Activated T-cell treated with anti-CD3 and anti-CD28 coated beads, Interleukin-2, amount 50 U/mL, for 24 hours (primary cell): ENCODE measurements at regions not wholly inside any gene's neighbourhood (a gene's known extent, or its start where the extent isn't known, plus 50 kb on each side); places are given as distances from the start of the nearest gene placed in this dataset.

ENCODE experiments used
- DNase-seq: peaks from one replicate; pipeline ENCODE4 v3.0.0-alpha.2; 2020
- H3K27ac Mint-ChIP-seq: 2 replicates; pipeline ENCODE4 v1.8.0; 2020; ENCODE audit warnings: mild to moderate bottlenecking, mixed read lengths
- H3K27me3 Mint-ChIP-seq: 2 replicates; pipeline ENCODE4 v1.8.0; 2020; ENCODE audit warnings: mixed read lengths
- H3K36me3 Mint-ChIP-seq: 2 replicates; pipeline ENCODE4 v1.8.0; 2020; ENCODE audit warnings: low read depth, mixed read lengths
- H3K4me1 Mint-ChIP-seq: 2 replicates; pipeline ENCODE4 v1.8.0; 2020; ENCODE audit warnings: low read depth, mixed read lengths
- H3K4me3 Mint-ChIP-seq: 2 replicates; pipeline ENCODE4 v1.8.0; 2020; ENCODE audit warnings: mild to moderate bottlenecking, moderate library complexity, mixed read lengths
- H3K9me3 Mint-ChIP-seq: 2 replicates; pipeline ENCODE4 v1.8.0; 2020; ENCODE audit warnings: mixed read lengths

DNA sequence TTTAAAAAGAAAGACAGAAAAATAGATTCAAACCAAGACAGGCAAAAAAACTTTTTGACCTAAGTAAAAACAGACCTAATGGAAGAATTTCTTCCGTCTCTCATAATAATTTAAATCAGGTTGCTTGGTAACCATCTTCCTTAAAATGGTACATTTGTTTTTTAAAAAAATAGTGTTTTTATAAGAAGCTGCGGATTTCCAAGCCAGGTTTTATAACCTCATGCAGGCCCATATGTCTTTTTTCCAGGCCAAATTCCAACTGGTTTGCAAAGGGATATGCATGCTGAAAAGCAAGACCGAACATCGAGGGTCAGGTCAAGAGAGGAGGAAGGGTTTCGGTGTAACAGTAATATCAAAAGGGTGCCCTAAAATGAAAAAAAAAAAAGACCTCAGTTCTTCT, 172.9 kb downstream of the MAIP1 start:
- no peak for DNase-seq
- Mint-ChIP-seq H3K27me3 (peaks cover 13% of the 10 kb centered on the region), H3K9me3 (no peaks in the 10 kb centered on the region), H3K4me3 (no peak overlapping the region), H3K36me3 (no peaks in the 10 kb centered on the region), H3K4me1 (no peaks in the 10 kb centered on the region), H3K27ac (no peak overlapping the region)

DNA sequence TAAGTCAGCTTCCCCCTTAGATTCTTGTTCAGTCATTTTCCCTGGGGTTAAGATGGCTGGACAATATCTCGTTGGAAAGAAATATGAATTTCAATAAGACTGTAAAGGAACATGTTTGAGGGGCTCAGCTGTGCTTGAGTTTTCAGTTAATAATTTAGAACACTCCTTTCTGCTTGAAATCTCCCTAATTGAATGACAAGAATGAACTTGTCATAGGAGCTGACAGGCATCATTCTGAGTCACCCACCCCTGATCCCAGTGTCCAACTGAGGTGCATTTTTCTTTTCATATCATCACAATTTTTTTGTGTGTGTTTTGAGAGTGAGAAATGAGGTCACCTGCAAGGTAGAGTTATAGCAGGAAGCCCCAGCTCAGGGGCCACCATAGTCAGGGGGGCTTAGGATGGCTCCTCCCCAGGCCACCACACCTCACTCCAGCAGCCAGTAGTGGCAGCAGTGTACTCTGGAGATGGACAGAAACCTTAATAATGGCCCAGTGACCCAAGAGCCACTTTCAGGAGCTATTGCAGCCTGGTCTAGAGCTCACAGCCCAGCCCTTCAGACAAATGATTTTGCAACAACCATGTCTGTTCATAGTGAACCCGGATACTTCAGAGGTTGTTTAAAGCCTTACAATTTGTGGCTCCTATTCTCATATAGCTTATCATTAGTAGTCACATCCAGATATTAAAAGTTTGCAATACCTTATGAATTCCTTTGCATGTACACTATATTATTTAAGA, 174.5 kb downstream of the MAIP1 start:
- Mint-ChIP-seq H3K9me3 (no peaks in the 10 kb centered on the region), H3K36me3 (no peaks in the 10 kb centered on the region), H3K4me3 (no peak overlapping the region), H3K27ac (no peak overlapping the region), H3K4me1 (no peaks in the 10 kb centered on the region), H3K27me3 (peaks cover 13% of the 10 kb centered on the region)
- DNase-seq = no peak

DNA sequence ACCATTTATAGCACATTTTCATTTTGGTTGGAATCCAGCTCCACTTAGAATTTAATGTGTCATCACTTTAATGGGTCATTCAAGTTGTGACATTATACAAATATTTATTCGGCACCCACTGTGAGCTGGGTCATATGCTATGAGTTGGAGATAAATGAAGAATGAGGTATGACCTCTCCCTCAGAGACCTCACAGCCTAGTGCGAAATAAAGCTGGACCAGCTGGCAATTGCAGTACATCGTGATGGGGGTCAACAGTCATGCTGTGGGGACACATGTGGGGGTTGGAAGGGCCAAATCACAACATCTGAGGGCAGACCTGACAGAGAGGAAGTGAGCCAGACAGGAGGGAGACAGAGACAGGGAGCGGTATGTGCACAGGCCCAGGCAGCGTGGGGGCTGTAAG, 175.4 kb downstream of the MAIP1 start:
- Mint-ChIP-seq H3K27me3 (peaks cover 13% of the 10 kb centered on the region), H3K4me1 (no peaks in the 10 kb centered on the region), H3K4me3 (no peak overlapping the region), H3K36me3 (no peaks in the 10 kb centered on the region), H3K9me3 (no peaks in the 10 kb centered on the region), H3K27ac (no peak overlapping the region)
- no peak for DNase-seq

DNA sequence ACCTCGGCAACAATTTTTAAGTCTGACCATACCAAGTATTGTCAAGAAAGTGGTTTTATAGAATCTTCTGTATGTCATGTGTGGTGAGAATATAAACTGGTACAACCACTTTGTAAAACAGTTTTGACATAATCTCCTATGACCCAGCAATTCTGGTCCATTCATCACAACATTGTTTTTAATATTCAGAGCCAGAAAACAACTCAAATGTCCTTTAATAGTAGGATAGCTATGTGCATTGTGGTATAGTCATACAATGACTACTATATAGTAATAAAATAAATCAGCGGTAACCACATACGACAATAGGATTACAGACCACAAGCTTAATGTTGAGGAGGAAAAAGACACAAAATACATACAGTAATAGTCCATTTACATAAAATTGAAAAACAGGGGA, 175.2 kb upstream of the SPATS2L start:
- Mint-ChIP-seq H3K4me3 (no peak overlapping the region), H3K4me1 (no peaks in the 10 kb centered on the region), H3K36me3 (no peaks in the 10 kb centered on the region), H3K27me3 (peaks cover 13% of the 10 kb centered on the region), H3K9me3 (no peaks in the 10 kb centered on the region), H3K27ac (no peak overlapping the region)
- DNase-seq = no peak

DNA sequence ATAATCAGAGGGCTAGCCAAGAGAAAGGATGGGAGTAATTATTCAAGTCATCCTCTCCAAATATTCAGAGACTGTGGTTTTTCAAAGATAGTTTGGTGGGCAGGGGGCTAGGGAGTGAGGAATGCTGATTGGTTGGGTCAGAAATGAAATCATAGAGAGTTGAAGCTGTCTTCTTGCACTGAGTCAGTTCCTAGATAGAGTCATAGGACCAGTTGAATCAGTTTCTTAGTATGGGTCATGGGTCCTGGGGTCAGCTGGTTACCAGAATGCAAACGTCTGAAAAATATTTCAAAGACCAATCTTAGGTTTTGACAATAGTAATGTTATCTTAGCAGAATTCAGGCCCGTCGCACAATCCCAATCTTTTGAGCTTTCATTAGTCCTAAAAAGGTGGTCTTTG, 171.4 kb upstream of the SPATS2L start:
- DNase-seq = no peak
- no peak overlapping the region for H3K27ac Mint-ChIP-seq
- no peaks in the 10 kb centered on the region for H3K27me3 Mint-ChIP-seq
- H3K4me1 Mint-ChIP-seq = no peaks in the 10 kb centered on the region
- H3K36me3 Mint-ChIP-seq = no peaks in the 10 kb centered on the region
- H3K4me3 Mint-ChIP-seq = no peak overlapping the region
- no peaks in the 10 kb centered on the region for H3K9me3 Mint-ChIP-seq

DNA sequence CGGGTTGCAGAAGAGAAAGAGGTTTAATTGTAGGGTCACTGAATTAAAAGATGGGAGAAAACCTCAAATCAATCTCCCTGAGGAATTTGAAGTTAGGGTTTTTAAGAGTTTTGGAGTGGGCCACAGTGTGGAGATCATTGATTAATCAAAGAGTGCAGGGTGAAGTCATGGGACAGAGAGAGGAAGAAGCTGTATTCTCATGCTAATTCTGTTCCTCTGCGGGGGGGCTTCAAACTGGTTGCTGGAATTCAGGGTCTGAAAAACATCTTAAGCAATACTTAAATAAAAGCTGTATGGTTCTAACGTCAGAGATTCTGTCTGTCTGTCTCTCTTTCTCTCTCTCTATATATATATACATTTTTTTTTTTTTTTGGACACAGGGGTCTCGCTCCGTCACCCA, 169.8 kb upstream of the SPATS2L start:
- DNase-seq = no peak
- H3K36me3 Mint-ChIP-seq = no peaks in the 10 kb centered on the region
- no peak overlapping the region for H3K4me3 Mint-ChIP-seq
- H3K4me1 Mint-ChIP-seq = no peaks in the 10 kb centered on the region
- no peaks in the 10 kb centered on the region for H3K27me3 Mint-ChIP-seq
- H3K27ac Mint-ChIP-seq = no peak overlapping the region
- no peaks in the 10 kb centered on the region for H3K9me3 Mint-ChIP-seq

DNA sequence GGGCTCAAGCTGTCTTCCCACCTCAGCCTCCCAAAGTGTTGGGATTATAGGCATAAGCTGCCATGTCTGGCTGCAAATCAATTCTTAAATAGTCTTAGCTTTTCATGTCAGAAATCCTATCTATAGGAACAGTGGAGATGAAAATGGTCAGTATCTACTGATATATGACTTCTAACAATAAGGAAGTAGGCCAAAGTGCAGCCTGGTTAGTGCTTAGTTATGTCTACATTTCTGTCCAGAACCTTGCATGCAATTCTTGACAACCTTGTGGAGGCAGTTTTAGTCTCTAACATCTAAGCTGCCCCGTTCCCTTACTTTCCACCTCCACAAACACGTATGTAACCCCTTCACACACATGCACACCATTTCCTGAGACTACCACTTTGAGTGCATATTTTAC, 169.2 kb upstream of the SPATS2L start:
- Mint-ChIP-seq H3K27ac (no peak overlapping the region), H3K4me1 (no peaks in the 10 kb centered on the region), H3K36me3 (no peaks in the 10 kb centered on the region), H3K9me3 (no peaks in the 10 kb centered on the region), H3K4me3 (no peak overlapping the region), H3K27me3 (no peaks in the 10 kb centered on the region)
- no peak for DNase-seq

DNA sequence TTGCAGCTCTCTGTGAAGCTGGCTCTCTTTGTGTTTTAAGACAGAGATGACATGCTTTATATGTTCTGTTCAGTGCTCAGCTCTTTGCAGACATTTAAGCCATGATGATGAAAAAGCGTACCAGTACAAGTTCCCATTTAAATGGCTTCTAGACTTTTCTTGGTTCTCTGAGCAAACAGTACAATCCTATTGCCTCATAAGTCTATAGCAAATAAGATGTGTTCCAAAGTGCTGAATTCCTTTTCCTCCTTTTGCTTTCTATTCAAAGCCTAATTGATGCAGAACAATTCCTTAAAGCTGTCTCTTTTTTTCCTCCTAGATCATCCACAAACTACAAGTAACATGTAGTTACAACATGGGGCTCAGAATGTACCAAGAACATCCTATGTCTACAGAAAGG, 168.8 kb upstream of the SPATS2L start:
- no peaks in the 10 kb centered on the region for H3K27me3 Mint-ChIP-seq
- H3K4me3 Mint-ChIP-seq = no peak overlapping the region
- H3K4me1 Mint-ChIP-seq = no peaks in the 10 kb centered on the region
- no peak overlapping the region for H3K27ac Mint-ChIP-seq
- no peak for DNase-seq
- no peaks in the 10 kb centered on the region for H3K9me3 Mint-ChIP-seq
- no peaks in the 10 kb centered on the region for H3K36me3 Mint-ChIP-seq

DNA sequence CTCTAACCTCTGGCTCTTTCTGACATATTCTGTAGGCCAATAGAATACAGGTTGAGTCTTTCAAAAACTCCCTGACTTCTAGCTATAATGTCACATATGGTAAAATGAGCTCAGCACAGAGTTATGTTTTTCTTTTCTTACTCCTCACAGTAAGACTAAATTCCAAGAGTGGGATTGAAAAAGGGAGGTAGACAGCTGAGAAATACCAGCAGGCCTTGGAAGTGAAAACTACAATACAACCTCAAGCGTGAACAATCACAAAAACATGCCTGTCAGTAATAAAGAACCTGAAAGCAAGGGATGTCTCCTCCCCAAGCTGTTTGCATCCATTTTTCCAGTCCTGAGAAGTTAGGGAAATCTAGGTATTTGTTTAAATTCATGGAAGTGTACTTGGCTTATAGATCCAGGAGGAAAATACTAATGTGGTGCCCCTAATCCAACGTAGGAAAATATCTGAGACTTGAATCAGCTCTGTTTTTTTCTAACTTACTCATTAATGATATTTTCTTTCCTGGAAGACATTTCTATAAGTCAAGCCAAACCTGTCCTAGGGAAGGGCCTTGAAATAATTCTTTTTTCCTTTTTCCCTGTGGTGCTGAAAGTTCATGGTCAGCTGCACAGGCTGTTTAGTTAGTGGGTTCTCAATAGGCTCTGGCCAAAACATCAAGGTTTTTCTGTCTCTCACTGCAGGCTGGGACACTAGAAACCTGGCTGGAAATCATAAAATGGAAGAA, 167.9 kb upstream of the SPATS2L start:
- no peak for DNase-seq
- no peak overlapping the region for H3K27ac Mint-ChIP-seq
- no peaks in the 10 kb centered on the region for H3K4me1 Mint-ChIP-seq
- no peaks in the 10 kb centered on the region for H3K36me3 Mint-ChIP-seq
- no peak overlapping the region for H3K4me3 Mint-ChIP-seq
- no peaks in the 10 kb centered on the region for H3K27me3 Mint-ChIP-seq
- H3K9me3 Mint-ChIP-seq = no peaks in the 10 kb centered on the region

DNA sequence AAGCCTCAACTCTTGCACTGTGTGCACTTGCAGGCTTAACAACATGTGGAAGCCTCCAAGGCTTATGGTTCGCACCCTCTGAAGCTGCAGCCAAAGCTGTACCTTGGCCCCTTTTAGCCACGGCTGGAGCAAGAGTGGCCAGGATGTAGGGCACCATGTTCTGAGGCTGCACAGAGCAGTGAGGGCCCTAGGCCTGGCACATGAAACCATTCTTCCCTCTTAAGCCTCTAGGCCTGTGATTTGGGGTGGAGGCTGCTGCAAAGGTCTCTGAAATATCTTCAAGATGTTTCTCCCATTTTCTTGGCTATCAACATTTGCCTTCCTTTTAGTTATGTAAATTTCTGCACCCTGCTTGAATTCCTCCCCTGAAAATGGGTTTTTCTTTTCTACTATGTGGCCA, 161.9 kb upstream of the SPATS2L start:
- Mint-ChIP-seq H3K4me1 (no peaks in the 10 kb centered on the region), H3K9me3 (peaks cover 13% of the 10 kb centered on the region), H3K36me3 (no peaks in the 10 kb centered on the region), H3K27me3 (peaks cover 8% of the 10 kb centered on the region), H3K4me3 (no peak overlapping the region), H3K27ac (no peak overlapping the region)
- DNase-seq = no peak

DNA sequence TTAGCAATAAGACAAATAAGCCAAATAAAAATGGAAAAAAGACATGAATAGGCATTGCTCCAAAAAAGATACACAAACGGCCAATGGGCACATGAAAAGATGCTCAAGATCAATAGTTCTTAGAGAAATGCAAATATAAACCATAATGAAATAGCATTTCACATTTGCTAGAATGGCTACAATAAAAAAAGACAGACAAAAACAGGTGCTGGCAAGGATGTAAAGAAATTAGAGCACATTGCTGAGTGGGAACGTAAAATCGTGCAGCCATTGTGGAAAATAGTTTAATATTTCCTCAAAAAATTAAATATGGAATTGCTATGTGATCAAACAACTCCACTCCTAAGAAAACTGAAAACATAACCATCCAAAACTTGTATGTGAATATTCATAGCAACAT, 160.0 kb upstream of the SPATS2L start:
- Mint-ChIP-seq H3K27ac (no peak overlapping the region), H3K27me3 (peaks cover 8% of the 10 kb centered on the region), H3K36me3 (no peaks in the 10 kb centered on the region), H3K9me3 (peaks cover 25% of the 10 kb centered on the region), H3K4me1 (no peaks in the 10 kb centered on the region), H3K4me3 (no peak overlapping the region)
- DNase-seq = no peak

DNA sequence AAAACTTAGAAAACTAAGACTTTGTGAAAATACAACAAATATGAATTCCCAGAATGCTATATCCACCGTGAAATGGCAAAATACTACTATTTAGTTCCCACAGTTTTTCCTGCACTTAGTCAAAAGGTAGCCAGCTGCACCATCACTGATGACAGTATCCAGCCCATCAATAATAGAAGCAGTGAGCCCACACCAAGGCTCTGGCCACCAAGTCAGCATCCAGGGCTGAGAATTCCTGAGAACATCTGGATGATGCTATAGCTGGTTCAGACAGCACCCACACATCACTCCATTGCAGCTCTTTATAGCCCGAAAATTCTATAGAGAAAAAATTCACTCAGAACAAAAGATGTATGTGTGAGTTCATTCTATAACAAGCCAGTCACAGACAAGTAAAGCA, 159.1 kb upstream of the SPATS2L start:
- no peaks in the 10 kb centered on the region for H3K4me1 Mint-ChIP-seq

DNA sequence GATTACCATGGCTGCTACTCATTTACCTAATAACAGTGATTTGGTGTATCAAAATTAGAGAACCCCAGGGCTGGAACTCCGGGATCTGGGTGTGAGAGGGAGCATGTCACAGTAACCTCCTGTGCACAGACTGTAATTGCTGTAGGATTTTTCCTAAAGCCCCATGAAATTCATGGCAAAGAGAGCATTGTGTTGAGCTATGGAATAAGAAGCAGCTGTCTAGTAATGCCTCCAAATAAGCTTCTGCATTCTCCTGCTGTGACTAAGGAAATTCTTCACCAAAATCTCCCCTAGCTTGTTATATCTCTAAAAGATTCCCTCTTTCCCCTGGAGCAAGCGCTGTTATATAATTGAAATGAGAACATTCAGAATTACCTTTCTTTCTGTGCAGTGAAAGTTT, 158.1 kb upstream of the SPATS2L start:
- Mint-ChIP-seq H3K27ac (no peak overlapping the region), H3K4me3 (no peak overlapping the region), H3K36me3 (no peaks in the 10 kb centered on the region), H3K9me3 (peaks cover 36% of the 10 kb centered on the region), H3K27me3 (peaks cover 16% of the 10 kb centered on the region), H3K4me1 (no peaks in the 10 kb centered on the region)
- DNase-seq = no peak

More for the DNA sequence above, 159.1 kb upstream of the SPATS2L start:
- no peak for DNase-seq
- H3K9me3 Mint-ChIP-seq = peaks cover 30% of the 10 kb centered on the region
- peaks cover 9% of the 10 kb centered on the region for H3K27me3 Mint-ChIP-seq
- no peaks in the 10 kb centered on the region for H3K36me3 Mint-ChIP-seq
- H3K27ac Mint-ChIP-seq = no peak overlapping the region
- H3K4me3 Mint-ChIP-seq = no peak overlapping the region

DNA sequence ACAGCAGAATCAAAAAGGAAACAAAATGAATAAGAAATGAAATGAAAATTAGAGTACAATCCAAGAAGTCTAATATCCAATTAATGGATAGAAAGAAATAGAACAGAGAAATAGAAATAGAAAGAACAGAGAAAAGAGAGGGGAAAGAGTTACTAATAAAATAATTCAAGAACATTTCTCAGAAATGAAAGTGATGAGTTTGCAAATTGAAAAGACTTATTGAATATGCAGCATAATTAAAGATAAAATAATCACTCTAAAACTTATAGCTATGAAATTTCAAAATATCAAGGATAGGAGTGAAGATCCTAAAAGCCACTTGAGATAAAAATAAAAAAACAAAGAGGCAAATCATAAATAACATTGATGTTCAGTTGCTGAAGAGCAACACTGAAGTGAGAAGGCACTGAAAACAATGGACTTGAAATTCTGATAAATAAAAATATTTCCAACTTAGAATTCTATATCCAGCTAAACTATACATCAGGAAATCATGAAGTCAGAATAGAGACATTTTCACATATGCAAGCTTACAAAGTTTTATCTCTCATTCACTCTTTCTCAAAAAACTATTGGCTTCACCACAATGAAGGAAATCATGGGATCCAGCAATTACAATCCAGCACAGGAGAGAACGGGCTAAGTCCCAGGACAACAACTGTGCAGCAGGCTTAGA, 155.9 kb upstream of the SPATS2L start:
- no peaks in the 10 kb centered on the region for H3K36me3 Mint-ChIP-seq
- H3K27ac Mint-ChIP-seq = no peak overlapping the region
- no peak for DNase-seq
- no peaks in the 10 kb centered on the region for H3K4me1 Mint-ChIP-seq
- no peak overlapping the region for H3K4me3 Mint-ChIP-seq
- H3K9me3 Mint-ChIP-seq = peaks cover 23% of the 10 kb centered on the region
- H3K27me3 Mint-ChIP-seq = peaks cover 12% of the 10 kb centered on the region

DNA sequence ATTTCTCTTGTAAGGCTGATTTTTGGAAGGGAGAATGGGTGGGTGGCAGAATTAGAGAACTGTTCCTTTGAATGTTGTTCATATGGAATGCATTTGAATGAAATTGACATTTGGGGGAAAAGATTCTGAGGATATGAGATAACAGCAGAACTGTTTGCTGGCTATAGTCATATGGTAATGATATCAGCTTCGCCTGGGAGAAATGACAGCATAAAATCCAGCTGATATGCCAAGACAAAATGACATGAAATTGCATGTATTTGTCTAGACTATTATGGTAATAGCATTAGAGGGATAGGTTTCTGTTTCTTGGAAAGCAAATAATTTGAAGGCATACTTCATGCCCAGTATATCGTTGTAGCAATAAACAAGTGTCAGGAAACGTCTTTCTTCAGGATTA, 150.8 kb upstream of the SPATS2L start:
- DNase-seq = no peak
- H3K36me3 Mint-ChIP-seq = no peaks in the 10 kb centered on the region
- H3K27ac Mint-ChIP-seq = no peak overlapping the region
- peaks cover 16% of the 10 kb centered on the region for H3K9me3 Mint-ChIP-seq
- peaks cover 13% of the 10 kb centered on the region for H3K27me3 Mint-ChIP-seq
- no peak overlapping the region for H3K4me3 Mint-ChIP-seq
- peaks cover 2% of the 10 kb centered on the region for H3K4me1 Mint-ChIP-seq
